CD4-positive, alpha-beta T cell (primary cell): ENCODE measurements at regions not wholly inside any gene's neighbourhood (a gene's known extent, or its start where the extent isn't known, plus 50 kb on each side); places are given as distances from the start of the nearest gene placed in this dataset.

Experiments used
- ATAC-seq: fragments of 200-7000 bp; cut with Tn5 transposase; one replicate; pipeline ENCODE4 v1.10.0; 2022; ENCODE audit warnings: mild to moderate bottlenecking; ENCODE audit not compliant: poor library complexity
- CTCF ChIA-PET: fragments of 350-600 bp; sonication (Branson Sonifier 250); formaldehyde crosslinking; loops from one replicate; lab custom pipeline; 2021; ENCODE audit warnings: antibody characterized with exemption, inconsistent platforms; lab: Charles Lee
- POLR2A ChIA-PET: fragments of 350-600 bp; sonication (Branson Sonifier 250); formaldehyde crosslinking; loops from one replicate; lab custom pipeline; 2021; ENCODE audit warnings: antibody characterized with exemption, inconsistent platforms; lab: Charles Lee
- DNase-seq, 14 experiments: peaks; one replicate each; pipeline ENCODE4 v3.0.0-alpha.2; 2013 to 2020; ENCODE audit warnings: mixed read lengths in 2 of 14
- H3K27ac ChIP-seq, 2 donors: one replicate each; pipeline versions ENCODE4 v1.5.1 to v1.7.0; 2013; ENCODE audit warnings: low read length in 2 of 2, low read depth in 1 of 2, mild to moderate bottlenecking in 1 of 2
- H3K27me3 ChIP-seq, 2 experiments: 1 replicate in 1 of 2; 2 replicates in 1 of 2; pipeline versions ENCODE4 v1.6.1 to v1.7.0; 2013; ENCODE audit warnings: low read length in 2 of 2, control low read depth in 1 of 2, mild to moderate bottlenecking in 1 of 2, moderate library complexity in 1 of 2; ENCODE audit not compliant: insufficient read depth in 2 of 2, control insufficient read depth in 1 of 2
- H3K36me3 ChIP-seq: one replicate; pipeline ENCODE4 v1.6.1; 2013; ENCODE audit warnings: low read length, control low read depth; ENCODE audit not compliant: insufficient read depth
- H3K4me1 ChIP-seq: one replicate; pipeline ENCODE4 v1.6.1; 2013; ENCODE audit warnings: low read length, control low read depth; ENCODE audit not compliant: insufficient read depth
- H3K4me3 ChIP-seq: one replicate; pipeline ENCODE4 v1.5.1; 2013; ENCODE audit warnings: mild to moderate bottlenecking, low read length, moderate library complexity
- H3K9me3 ChIP-seq, 2 experiments: 1 replicate in 1 of 2; 2 replicates in 1 of 2; pipeline versions ENCODE4 v1.6.1 to v1.7.0; 2013; ENCODE audit warnings: low read length in 2 of 2, mild to moderate bottlenecking in 2 of 2, control low read depth in 1 of 2, moderate library complexity in 1 of 2; ENCODE audit not compliant: control insufficient read depth in 1 of 2, insufficient read depth in 1 of 2
- H3K27ac Mint-ChIP-seq: one replicate; pipeline ENCODE4 v1.8.0; 2020; ENCODE audit warnings: mixed read lengths
- H3K27me3 Mint-ChIP-seq: one replicate; pipeline ENCODE4 v1.8.0; 2021; ENCODE audit warnings: mixed read lengths
- H3K36me3 Mint-ChIP-seq: one replicate; pipeline ENCODE4 v1.8.0; 2021; ENCODE audit warnings: low read depth, mixed read lengths
- H3K4me1 Mint-ChIP-seq: one replicate; pipeline ENCODE4 v1.8.0; 2021; ENCODE audit warnings: low read depth, mixed read lengths
- H3K4me3 Mint-ChIP-seq: one replicate; pipeline ENCODE4 v1.8.0; 2020; ENCODE audit warnings: mild to moderate bottlenecking, mixed read lengths
- H3K9me3 Mint-ChIP-seq: one replicate; pipeline ENCODE4 v1.8.0; 2020; ENCODE audit warnings: mixed read lengths
- CTCF ChIP-seq: fragments of 200-600 bp; IDR thresholded peaks from one replicate; pipeline ENCODE4 v1.8.0; 2022; ENCODE audit warnings: antibody characterized with exemption, mild to moderate bottlenecking
- intact Hi-C, 2 experiments: fragments of 100-400 bp; cut with DNase I in 1 of 2; cut with micrococcal nuclease in 1 of 2; formaldehyde crosslinking; loops; one replicate each; pipeline versions ENCODE4 v1.15.1 to v1.9.0; 2023 to 2025; cut with DNase I, micrococcal nuclease

GRCh38 chr7:124388751-124389150 is 355.9 kb upstream of the TMEM229A start:
- Mint-ChIP-seq H3K9me3 (peaks cover 3% of the 10 kb centered on the region), H3K36me3 (no peaks in the 10 kb centered on the region), H3K27me3 (no peaks in the 10 kb centered on the region), H3K27ac (no peak overlapping the region), H3K4me1 (no peaks in the 10 kb centered on the region), H3K4me3 (no peak overlapping the region)
- Histone ChIP-seq H3K4me1 (no peaks in the 10 kb centered on the region), H3K9me3 (no peaks in the 10 kb centered on the region), H3K36me3 (no peaks in the 10 kb centered on the region), H3K27me3 (no peaks in the 10 kb centered on the region), H3K4me3 (no peak overlapping the region), H3K27ac (no peak overlapping the region)
- no peak for TF ChIP-seq CTCF
- intact Hi-C loops = no loop called here
- ATAC-seq (no peak), DNase-seq (no peak)
- POLR2A ChIA-PET = no interaction called here
- CTCF ChIA-PET = interaction anchor here (1.6 kb wide), 1 partner anchor 16 kb away, joined by 3 read pairs; no protein-coding TSS in a partner anchor

- intact Hi-C loops = no loop called here
- Histone ChIP-seq H3K4me1 (no peaks in the 10 kb centered on the region), H3K9me3 (no peaks in the 10 kb centered on the region), H3K27ac (no peak overlapping the region), H3K27me3 (no peaks in the 10 kb centered on the region), H3K4me3 (no peak overlapping the region), H3K36me3 (no peaks in the 10 kb centered on the region)
- Mint-ChIP-seq H3K4me3 (no peak overlapping the region), H3K4me1 (no peaks in the 10 kb centered on the region), H3K27ac (no peak overlapping the region), H3K27me3 (no peaks in the 10 kb centered on the region), H3K9me3 (peaks cover 3% of the 10 kb centered on the region), H3K36me3 (no peaks in the 10 kb centered on the region)
- POLR2A ChIA-PET = no interaction called here
- CTCF ChIA-PET = no interaction called here
- TF ChIP-seq CTCF = no peak
- DNase-seq (no peak), ATAC-seq (no peak)
Measured at GRCh38 chr7:124387056-124387455, 354.2 kb upstream of the TMEM229A start.

DNA sequence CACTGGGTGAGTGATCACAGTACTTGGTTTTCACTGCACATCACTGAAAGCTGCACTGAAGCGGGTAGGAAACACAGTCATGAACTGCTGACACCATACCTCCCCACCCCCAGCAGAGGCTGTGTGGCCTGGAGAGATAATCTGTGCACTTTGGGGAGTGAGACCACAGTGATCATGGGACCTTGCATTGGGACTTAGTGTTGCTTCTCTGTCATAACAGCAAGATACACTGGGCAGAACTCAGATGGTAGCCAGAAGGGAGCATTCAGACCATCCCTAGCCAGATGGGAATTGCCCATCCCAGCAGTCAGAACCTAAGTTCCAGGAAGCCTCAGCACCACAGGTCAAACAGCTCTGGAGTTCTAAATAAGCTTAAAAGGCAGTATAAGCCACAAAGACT is 346.4 kb upstream of the TMEM229A start:
- no peak for ATAC-seq
- TF ChIP-seq CTCF = no peak
- DNase-seq = no peak
- CTCF ChIA-PET = no interaction called here
- H3K36me3 Mint-ChIP-seq = no peaks in the 10 kb centered on the region
- Histone ChIP-seq H3K36me3 (no peaks in the 10 kb centered on the region), H3K27ac (no peak overlapping the region), H3K4me3 (no peak overlapping the region), H3K9me3 (peaks cover 0 to 1% of the 10 kb centered on the region in 2 experiments), H3K27me3 (no peaks in the 10 kb centered on the region), H3K4me1 (no peaks in the 10 kb centered on the region)
- H3K4me1 Mint-ChIP-seq = no peaks in the 10 kb centered on the region
- intact Hi-C loops = no loop called here
- H3K9me3 Mint-ChIP-seq = peaks cover 6% of the 10 kb centered on the region
- no peak overlapping the region for H3K27ac Mint-ChIP-seq
- no peak overlapping the region for H3K4me3 Mint-ChIP-seq
- POLR2A ChIA-PET = no interaction called here
- H3K27me3 Mint-ChIP-seq = no peaks in the 10 kb centered on the region
